ENCODE measurements at regions not wholly inside any gene's neighbourhood (a gene's known extent, or its start where the extent isn't known, plus 50 kb on each side); places are given as distances from the start of the nearest gene placed in this dataset.

- CTCF ChIA-PET: no interaction called here
- Histone ChIP-seq H3K9me3 (ENCODE audit: control insufficient read depth, insufficient read depth, low read depth, low read length) (no peaks in the 10 kb centered on the region), H3K27ac (ENCODE audit: low read length) (no peak overlapping the region), H3K36me3 (ENCODE audit: control insufficient read depth, insufficient read depth, low read length) (no peaks in the 10 kb centered on the region), H3K4me1 (ENCODE audit: control insufficient read depth, insufficient read depth, low read length) (no peaks in the 10 kb centered on the region), H3K4me3 (ENCODE audit: low read depth in 2 of 2, low read length in 2 of 2) (no peak overlapping the region), H3K27me3 (ENCODE audit: control insufficient read depth, insufficient read depth, low read length) (no peaks in the 10 kb centered on the region)
- no TSS peak for BruUV-seq (replicated peaks)
- TF ChIP-seq REST (IDR thresholded peaks at IDR 0.05; ENCODE audit: insufficient read depth in 1 of 2, low read depth in 2 of 2, low read length in 1 of 2): no peak
- no peak for TF ChIP-seq TCF7L2 (IDR thresholded peaks at IDR 0.05; ENCODE audit: low read depth, low read length)
- ATAC-seq (no peak), DNase-seq (ENCODE audit: low read depth, low spot score) (no peak)
- POLR2A ChIA-PET: no interaction called here
- intact Hi-C loops (cut with micrococcal nuclease; ENCODE audit: unreplicated experiment): no loop called here
- in situ Hi-C loops (cut with HindIII; ENCODE audit: low pct_unique_long_range_greater_than_20kb, low sequenced_read_pairs): no loop called here
Observed at GRCh38 chr3:88926221-88926620, 181.2 kb upstream of the EPHA3 start.

- no peaks in the 10 kb centered on the region for H3K9me3 ChIP-seq (ENCODE audit: control insufficient read depth, insufficient read depth, low read depth, low read length)
- in situ Hi-C loops (cut with HindIII; ENCODE audit: low pct_unique_long_range_greater_than_20kb, low sequenced_read_pairs): no loop called here
- H3K36me3 ChIP-seq (ENCODE audit: control insufficient read depth, insufficient read depth, low read length): no peaks in the 10 kb centered on the region
- H3K27me3 ChIP-seq (ENCODE audit: control insufficient read depth, insufficient read depth, low read length): no peaks in the 10 kb centered on the region
- no peak for DNase-seq (ENCODE audit: low read depth, low spot score)
- intact Hi-C loops (cut with micrococcal nuclease; ENCODE audit: unreplicated experiment): no loop called here
- BruUV-seq (replicated peaks): no TSS peak
- POLR2A ChIA-PET: no interaction called here
- H3K4me1 ChIP-seq (ENCODE audit: control insufficient read depth, insufficient read depth, low read length): no peaks in the 10 kb centered on the region
- H3K27ac ChIP-seq (ENCODE audit: low read length): no peak overlapping the region
- no peak overlapping the region for H3K4me3 ChIP-seq (ENCODE audit: low read depth in 2 of 2, low read length in 2 of 2)
- TF ChIP-seq CTCF (IDR thresholded peaks at IDR 0.05): no peak
- no peak for TF ChIP-seq SIN3A (IDR thresholded peaks at IDR 0.05; ENCODE audit: borderline replicate concordance, insufficient read depth, low read depth, low read length)
- no peak for TF ChIP-seq POLR2AphosphoS5 (IDR thresholded peaks at IDR 0.05; ENCODE audit: low read depth, low read length)
- TF ChIP-seq TCF7L2 (IDR thresholded peaks at IDR 0.05; ENCODE audit: low read depth, low read length): no peak
- no peak for TF ChIP-seq REST (IDR thresholded peaks at IDR 0.05; ENCODE audit: insufficient read depth in 1 of 2, low read depth in 2 of 2, low read length in 1 of 2)
- ATAC-seq: no peak
- CTCF ChIA-PET: no interaction called here
Observed at GRCh38 chr3:88930611-88931010, 176.8 kb upstream of the EPHA3 start.

Measured in Panc1 (cell line).